PC-9 (cell line): ENCODE measurements at regions not wholly inside any gene's neighbourhood (a gene's known extent, or its start where the extent isn't known, plus 50 kb on each side); places are given as distances from the start of the nearest gene placed in this dataset.

Experiments used
- BruUV-seq: library from RNA; stranded (reverse); fragments of 400-500 nt; replicated peaks from 2 replicates; lab custom pipeline; 2021; lab: Mats Ljungman, UMichigan
- CTCF ChIA-PET: fragments of 300-600 bp; sonication (Branson Sonifier 250); formaldehyde crosslinking; loops from one replicate; lab custom pipeline; 2022; ENCODE audit warnings: antibody characterized with exemption; lab: Charles Lee
- POLR2A ChIA-PET: fragments of 300-600 bp; sonication (Branson Sonifier 250); formaldehyde crosslinking; loops from one replicate; lab custom pipeline; 2022; ENCODE audit warnings: antibody characterized with exemption; ENCODE audit not compliant: unreplicated experiment; lab: Charles Lee
- DNase-seq, 2 experiments: peaks; one replicate each; pipeline versions ENCODE4 v3.0.0 to v3.0.0-alpha.2; 2015 to 2022; ENCODE audit warnings: mixed read lengths in 1 of 2
- H2AFZ ChIP-seq: fragments of 200-600 bp; sonication (generic); 2 replicates; pipeline ENCODE4 v1.8.1; 2017; ENCODE audit warnings: antibody characterized with exemption
- H3F3A ChIP-seq: fragments of 200-600 bp; sonication (generic); 2 replicates; pipeline ENCODE4 v1.8.1; 2017; ENCODE audit warnings: antibody characterized with exemption, mild to moderate bottlenecking, low read depth; ENCODE audit not compliant: insufficient read depth
- H3K27ac ChIP-seq: fragments of 200-600 bp; sonication (generic); 2 replicates; pipeline ENCODE4 v1.6.1; 2016; ENCODE audit warnings: mixed run types
- H3K27me3 ChIP-seq: fragments of 200-600 bp; sonication (generic); 2 replicates; pipeline ENCODE4 v1.6.1; 2016; ENCODE audit warnings: low read depth, mixed run types; ENCODE audit not compliant: insufficient read depth
- H3K36me3 ChIP-seq: fragments of 200-600 bp; sonication (generic); 2 replicates; pipeline ENCODE4 v1.6.1; 2016; ENCODE audit warnings: low read depth, mixed run types
- H3K4me1 ChIP-seq: fragments of 200-600 bp; sonication (generic); replicated peaks from 2 replicates; pipeline ENCODE4 v1.6.1; 2016; ENCODE audit warnings: mixed run types; ENCODE audit not compliant: insufficient read depth
- H3K4me2 ChIP-seq: fragments of 200-600 bp; sonication (generic); 2 replicates; pipeline ENCODE4 v1.6.1; 2017; ENCODE audit warnings: mixed run types
- H3K4me3 ChIP-seq: fragments of 200-600 bp; sonication (generic); 2 replicates; pipeline ENCODE4 v1.6.1; 2016; ENCODE audit warnings: mixed run types
- H3K79me2 ChIP-seq: fragments of 200-600 bp; sonication (generic); 2 replicates; pipeline ENCODE4 v1.6.1; 2017; ENCODE audit warnings: low read depth, mixed run types
- H3K9me2 ChIP-seq: fragments of 200-600 bp; sonication (generic); 2 replicates; pipeline ENCODE4 v1.8.1; 2017; ENCODE audit warnings: mild to moderate bottlenecking; ENCODE audit not compliant: insufficient read depth
- H3K9me3 ChIP-seq: fragments of 200-600 bp; sonication (generic); 2 replicates; pipeline ENCODE4 v1.8.1; 2016; ENCODE audit warnings: low read depth; ENCODE audit not compliant: insufficient read depth
- H4K20me1 ChIP-seq: fragments of 200-600 bp; sonication (generic); 2 replicates; pipeline ENCODE4 v1.8.1; 2017; ENCODE audit not compliant: insufficient read depth
- CTCF ChIP-seq: fragments of 200-600 bp; sonication (generic); conservative IDR thresholded peaks from 2 replicates; pipeline ENCODE4 v1.6.1; 2017; ENCODE audit warnings: mixed run types, antibody characterized with exemption, mild to moderate bottlenecking, moderate library complexity
- EZH2 ChIP-seq: fragments of 200-600 bp; sonication (generic); IDR thresholded peaks from 2 replicates; pipeline ENCODE4 v1.8.0; 2017; ENCODE audit warnings: antibody characterized with exemption, low read depth
- intact Hi-C: fragments of 100-400 bp; cut with micrococcal nuclease; formaldehyde crosslinking; loops from one replicate; pipeline ENCODE4 v1.10.0; 2022; ENCODE audit not compliant: unreplicated experiment

GRCh38 chr9:134498814-134499166, 142.8 kb upstream of the COL5A1 start:
- ChIA-PET POLR2A (no interaction called here), CTCF (no interaction called here)
- TF ChIP-seq EZH2 (no peak), CTCF (no peak)

GRCh38 chr9:134500931-134501760, 140.5 kb upstream of the COL5A1 start:
- DNase-seq = no peak
- no peaks in the 10 kb centered on the region for H4K20me1 ChIP-seq
- H3K4me2 ChIP-seq = no peak overlapping the region
- H3K9me2 ChIP-seq = no peaks in the 10 kb centered on the region
- ChIA-PET CTCF (no interaction called here), POLR2A (no interaction called here)
- no peak overlapping the region for H3K27ac ChIP-seq
- no peak for TF ChIP-seq EZH2
- no peak for TF ChIP-seq CTCF
- H3K27me3 ChIP-seq = peaks cover 55% of the 10 kb centered on the region
- no peak overlapping the region for H2AFZ ChIP-seq
- intact Hi-C loops = no loop called here
- H3K4me3 ChIP-seq = no peak overlapping the region
- no peaks in the 10 kb centered on the region for H3K36me3 ChIP-seq
- no peaks in the 10 kb centered on the region for H3F3A ChIP-seq
- no peaks in the 10 kb centered on the region for H3K4me1 ChIP-seq
- H3K79me2 ChIP-seq = no peaks in the 10 kb centered on the region
- BruUV-seq = no TSS peak
- no peaks in the 10 kb centered on the region for H3K9me3 ChIP-seq

More at GRCh38 chr9:134498814-134499166, 142.8 kb upstream of the COL5A1 start:
- BruUV-seq = no TSS peak
- DNase-seq = no peak
- no peaks in the 10 kb centered on the region for H3K9me3 ChIP-seq
- H3K9me2 ChIP-seq = no peaks in the 10 kb centered on the region
- H3K36me3 ChIP-seq = no peaks in the 10 kb centered on the region
- no peak overlapping the region for H3K4me3 ChIP-seq
- H3K79me2 ChIP-seq = no peaks in the 10 kb centered on the region
- intact Hi-C loops = no loop called here
- no peaks in the 10 kb centered on the region for H3K4me1 ChIP-seq
- no peak overlapping the region for H3K4me2 ChIP-seq
- no peaks in the 10 kb centered on the region for H3F3A ChIP-seq
- no peak overlapping the region for H2AFZ ChIP-seq
- H4K20me1 ChIP-seq = no peaks in the 10 kb centered on the region
- no peak overlapping the region for H3K27ac ChIP-seq
- H3K27me3 ChIP-seq = peaks cover 53% of the 10 kb centered on the region

GRCh38 chr9:134501761-134502265, 139.8 kb upstream of the COL5A1 start:
- no peak overlapping the region for H3K4me2 ChIP-seq
- H3K36me3 ChIP-seq = no peaks in the 10 kb centered on the region
- no peak for TF ChIP-seq EZH2
- H3K9me3 ChIP-seq = no peaks in the 10 kb centered on the region
- no TSS peak for BruUV-seq
- H3K27ac ChIP-seq = no peak overlapping the region
- no peaks in the 10 kb centered on the region for H3K4me1 ChIP-seq
- no peaks in the 10 kb centered on the region for H3K9me2 ChIP-seq
- no peaks in the 10 kb centered on the region for H3F3A ChIP-seq
- ChIA-PET CTCF (no interaction called here), POLR2A (no interaction called here)
- peaks cover 55% of the 10 kb centered on the region for H3K27me3 ChIP-seq
- H3K4me3 ChIP-seq = no peak overlapping the region
- no peak for DNase-seq
- H2AFZ ChIP-seq = no peak overlapping the region
- no peaks in the 10 kb centered on the region for H3K79me2 ChIP-seq
- no peaks in the 10 kb centered on the region for H4K20me1 ChIP-seq
- intact Hi-C loops = no loop called here
